ENCODE measurements at regions not wholly inside any gene's neighbourhood (a gene's known extent, or its start where the extent isn't known, plus 50 kb on each side); places are given as distances from the start of the nearest gene placed in this dataset.

DNA sequence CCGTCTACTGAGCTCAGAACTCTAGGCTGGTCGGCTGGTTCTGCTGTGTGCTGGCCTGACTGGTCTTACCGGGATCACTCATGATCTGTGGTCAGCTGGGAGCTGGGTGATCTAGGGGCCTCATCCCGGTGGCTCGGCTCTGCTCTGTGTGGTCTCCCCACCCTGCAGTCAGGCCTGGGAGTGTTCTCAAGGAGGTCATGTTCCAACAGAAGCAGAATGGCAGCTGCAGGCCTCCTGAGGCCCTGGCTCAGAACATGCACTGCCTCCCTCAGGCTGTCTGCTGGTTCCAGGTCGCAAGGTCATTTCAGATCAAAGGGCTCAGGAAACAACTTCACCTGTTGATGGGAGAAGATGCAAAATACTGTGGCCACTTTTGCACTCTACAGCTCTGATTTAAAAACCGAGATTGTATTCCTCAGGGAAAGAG, 81.1 kb upstream of the RFX8 start:
- no peak for DNase-seq

- no peak for DNase-seq
These were observed 76.5 kb upstream of the RFX8 start for GRCh38 chr2:101551336-101551888.

- no peak for DNase-seq
These were observed 75.6 kb upstream of the RFX8 start for GRCh38 chr2:101550555-101550954.

GRCh38 chr2:101549371-101549770, 74.5 kb upstream of the RFX8 start:
- peak; percentile 49 to 54 for DNase-seq

- peak; percentile 61 to 73 for DNase-seq
These were observed 71.6 kb upstream of the RFX8 start for GRCh38 chr2:101546376-101547058.

DNA sequence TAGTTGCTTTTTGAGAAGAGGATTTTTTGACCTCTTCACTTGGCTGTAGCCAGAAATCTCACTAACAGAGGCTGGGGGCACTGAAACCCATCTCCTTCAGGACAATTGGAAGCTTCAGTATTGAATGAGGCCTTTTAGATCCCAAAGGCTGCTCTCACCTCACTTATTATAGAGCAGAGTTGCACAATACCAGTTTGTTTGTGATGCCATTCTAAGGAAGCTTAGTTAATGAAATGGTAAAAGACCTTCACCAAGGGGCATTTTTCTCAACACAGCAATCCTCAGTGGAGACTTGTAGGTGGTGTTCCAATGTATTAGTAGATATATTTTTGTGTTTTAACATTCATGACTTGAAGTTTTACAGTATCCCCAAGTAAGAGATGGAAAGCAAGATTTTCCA, 71.0 kb upstream of the RFX8 start:
- no peak for DNase-seq

DNA sequence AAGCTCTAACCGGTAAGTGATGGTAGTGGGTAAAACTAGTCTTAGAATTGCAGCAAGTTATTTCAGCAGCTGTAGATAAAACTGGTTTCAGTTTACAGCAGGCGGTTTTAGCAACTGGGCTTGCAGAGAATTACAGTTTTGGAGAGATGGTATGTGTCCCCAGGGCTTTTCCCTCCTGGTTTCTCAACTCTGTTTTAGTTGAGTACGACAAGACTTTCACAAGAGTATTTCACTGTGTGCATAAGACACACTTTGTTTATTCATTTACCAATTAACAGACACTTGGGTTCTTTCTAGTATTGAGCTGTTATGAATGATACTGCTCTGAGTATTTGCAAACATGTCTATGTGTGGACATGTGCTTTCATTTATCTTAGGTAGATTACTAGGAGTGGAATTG, 65.6 kb upstream of the RFX8 start:
- DNase-seq, result no peak

DNA sequence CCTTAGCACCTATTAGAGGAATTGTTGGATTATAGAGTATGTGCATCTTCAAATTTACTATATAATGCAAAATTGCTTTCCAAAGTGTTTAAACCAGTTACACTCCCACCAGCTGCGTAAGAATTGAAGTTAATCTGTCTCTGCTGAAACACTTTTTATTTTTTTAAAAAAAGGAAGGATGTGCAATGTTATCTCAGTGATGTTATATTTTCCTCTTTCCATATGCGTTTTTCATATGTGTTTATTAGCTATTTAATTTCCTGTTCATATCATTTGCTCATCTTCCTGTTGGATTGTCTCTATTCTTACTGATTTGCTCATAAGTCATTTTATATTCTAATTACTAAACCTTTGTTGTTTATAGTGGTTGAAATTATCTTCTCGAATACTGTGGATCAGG, 63.2 kb upstream of the RFX8 start:
- DNase-seq, result no peak

DNA sequence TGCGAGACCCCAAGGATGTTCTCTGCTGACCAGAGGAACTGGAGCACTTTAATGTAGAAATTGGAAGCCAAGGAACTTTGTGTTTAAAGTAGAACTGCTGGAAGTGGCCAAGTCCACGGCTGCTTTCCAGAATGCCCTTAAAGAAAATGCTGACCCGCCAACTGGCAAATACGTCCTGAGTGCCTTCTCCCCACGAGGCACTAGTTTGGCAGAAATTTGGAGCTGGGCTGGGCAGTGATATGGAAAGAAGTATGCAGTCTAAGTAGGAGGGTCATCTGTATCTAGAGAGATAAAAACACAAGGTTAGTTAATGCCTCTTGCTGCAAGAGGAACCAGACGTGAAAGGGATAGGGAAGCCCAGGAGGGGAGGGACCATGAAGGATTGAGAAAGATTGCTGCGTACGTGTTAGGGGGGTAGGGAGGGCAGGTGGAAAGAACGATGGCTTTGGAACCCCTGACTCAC, 59.3 kb upstream of the RFX8 start:
- DNase-seq, result peak; percentile 56 to 59

DNA sequence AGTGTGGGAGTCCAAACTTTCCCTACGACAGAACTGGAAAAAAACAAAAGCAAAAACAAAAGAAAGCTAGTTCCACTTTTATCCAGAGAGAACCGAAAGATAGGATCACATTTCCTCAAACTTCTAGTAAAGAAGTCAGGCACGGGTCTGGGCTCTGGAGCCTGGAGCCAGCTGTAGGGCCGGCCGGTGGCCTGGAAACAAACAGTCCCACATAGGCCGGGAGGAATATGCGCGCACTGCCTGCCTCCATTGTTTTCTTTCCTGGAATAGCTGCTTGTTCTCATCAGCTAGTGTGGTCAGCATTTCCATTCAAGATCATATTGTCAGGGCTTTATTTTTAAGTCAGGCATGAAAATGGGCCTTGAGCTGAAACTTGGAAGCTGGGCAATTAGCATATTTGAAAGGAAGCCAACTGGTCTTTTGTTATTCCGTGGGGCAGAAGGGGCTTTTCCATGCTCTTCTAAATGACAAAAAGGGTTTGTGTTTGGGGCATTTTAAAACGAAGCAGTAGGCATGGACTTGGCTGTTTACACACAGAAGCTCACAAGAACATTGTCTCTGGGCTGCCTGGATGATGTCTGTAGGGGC, 58.7 kb upstream of the RFX8 start:
- DNase-seq, result no peak

- no peak for DNase-seq
These were observed 53.6 kb upstream of the RFX8 start for GRCh38 chr2:101528501-101528900.

GRCh38 chr2:101524806-101525430, 50.0 kb upstream of the RFX8 start:
- DNase-seq, result peak; percentile 61

Data from inflammatory macrophage (primary cell).